Ascending aorta (tissue), 2 donors: ENCODE measurements at regions not wholly inside any gene's neighbourhood (a gene's known extent, or its start where the extent isn't known, plus 50 kb on each side); places are given as distances from the start of the nearest gene placed in this dataset.

Source experiments
- DNase-seq, 2 donors: peaks; one replicate each; pipeline ENCODE4 v3.0.0-alpha.2; 2019; ENCODE audit warnings: low spot score in 2 of 2
- H3K27ac ChIP-seq, 2 donors: fragments of 200-600 bp; sonication (generic); one replicate each; pipeline ENCODE4 v1.5.1; 2016 to 2017; ENCODE audit warnings: mild to moderate bottlenecking in 1 of 2
- H3K27me3 ChIP-seq: fragments of 200-600 bp; sonication (generic); one replicate; pipeline ENCODE4 v1.5.1; 2017
- H3K36me3 ChIP-seq, 2 donors: fragments of 200-600 bp; sonication (generic); one replicate each; pipeline ENCODE4 v1.5.1; 2016
- H3K4me1 ChIP-seq, 2 donors: fragments of 200-600 bp; sonication (generic); one replicate each; pipeline ENCODE4 v1.5.1; 2016 to 2017; ENCODE audit warnings: mild to moderate bottlenecking in 1 of 2
- H3K4me3 ChIP-seq, 2 donors: fragments of 200-600 bp; sonication (generic); one replicate each; pipeline ENCODE4 v1.5.1; 2016 to 2017; ENCODE audit warnings: mild to moderate bottlenecking in 1 of 2
- H3K9me3 ChIP-seq, 2 donors: fragments of 200-600 bp; sonication (generic); one replicate each; pipeline ENCODE4 v1.5.1; 2016
- CTCF ChIP-seq, 3 experiments: fragments of 200-600 bp in 2 of 3; fragments of 450-650 bp in 1 of 3; sonication (generic) in 2 of 3; IDR thresholded peaks; one replicate each; pipeline ENCODE4 v1.5.1; 2016 to 2019; ENCODE audit warnings: antibody characterized with exemption in 3 of 3, mild to moderate bottlenecking in 1 of 3, moderate library complexity in 1 of 3
- intact Hi-C: fragments of 100-400 bp; cut with DNase I; formaldehyde crosslinking; loops from one replicate; pipeline ENCODE4 v1.15.1; 2023

GRCh38 chr5:74056789-74057164, 430.8 kb downstream of the ARHGEF28 start:
- intact Hi-C loops = loop anchor here (5.0 kb wide), 1 partner anchor 591 kb away; no protein-coding TSS in a partner anchor
- TF ChIP-seq CTCF (IDR thresholded peaks at IDR 0.05) = no peak
- no peak overlapping the region for H3K4me3 ChIP-seq
- H3K36me3 ChIP-seq = no peaks in the 10 kb centered on the region
- no peak for DNase-seq
- H3K27me3 ChIP-seq = no peaks in the 10 kb centered on the region
- no peak overlapping the region for H3K27ac ChIP-seq
- H3K4me1 ChIP-seq = peaks cover 0 to 11% of the 10 kb centered on the region in 2 donors
- no peaks in the 10 kb centered on the region for H3K9me3 ChIP-seq

GRCh38 chr5:74056107-74056788, 430.3 kb downstream of the ARHGEF28 start:
- TF ChIP-seq CTCF (IDR thresholded peaks at IDR 0.05) = no peak
- H3K27me3 ChIP-seq = no peaks in the 10 kb centered on the region
- intact Hi-C loops = loop anchor here (5.0 kb wide), 1 partner anchor 591 kb away; no protein-coding TSS in a partner anchor
- no peaks in the 10 kb centered on the region for H3K36me3 ChIP-seq
- no peak overlapping the region for H3K4me3 ChIP-seq
- DNase-seq = no peak
- peaks cover 0 to 7% of the 10 kb centered on the region in 2 donors for H3K4me1 ChIP-seq
- H3K9me3 ChIP-seq = no peaks in the 10 kb centered on the region
- H3K27ac ChIP-seq = no peak overlapping the region

DNA sequence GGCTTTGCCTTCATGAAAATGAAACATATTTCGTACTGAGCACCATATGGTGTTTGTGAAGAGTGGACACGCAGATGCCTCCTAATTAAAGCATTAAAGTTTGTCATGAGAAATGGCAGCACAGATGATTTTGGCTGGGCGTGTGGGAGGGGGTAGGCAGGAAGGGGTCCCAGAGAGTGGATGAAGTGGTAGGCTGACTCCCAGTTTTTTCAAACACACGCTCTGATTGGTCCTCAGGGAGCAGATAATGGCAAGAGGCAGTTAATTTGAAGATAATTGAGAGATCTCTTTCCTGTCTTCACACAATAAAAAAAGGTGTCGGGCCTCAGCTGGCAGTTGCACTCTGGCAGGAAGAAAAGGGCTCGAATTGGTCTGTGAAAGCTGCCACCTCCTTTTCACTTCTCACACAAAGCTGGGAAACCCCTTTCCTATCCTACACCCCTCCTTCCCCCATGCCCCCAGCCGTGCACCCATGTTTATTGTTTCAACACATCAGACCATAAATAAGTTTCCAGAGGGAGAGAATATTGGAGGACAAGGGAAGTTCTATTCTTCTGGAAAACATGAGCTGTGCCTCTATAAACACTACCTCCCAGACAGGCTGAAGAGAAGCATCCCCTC, 429.6 kb downstream of the ARHGEF28 start:
- H3K4me3 ChIP-seq = no peak overlapping the region
- H3K36me3 ChIP-seq = no peaks in the 10 kb centered on the region
- intact Hi-C loops = loop anchor here (5.0 kb wide), 1 partner anchor 592 kb away; no protein-coding TSS in a partner anchor
- no peaks in the 10 kb centered on the region for H3K27me3 ChIP-seq
- H3K27ac ChIP-seq = no peak overlapping the region
- DNase-seq = no peak
- no peaks in the 10 kb centered on the region for H3K9me3 ChIP-seq
- H3K4me1 ChIP-seq = peaks cover 0 to 7% of the 10 kb centered on the region in 2 donors
- TF ChIP-seq CTCF (IDR thresholded peaks at IDR 0.05) = no peak

DNA sequence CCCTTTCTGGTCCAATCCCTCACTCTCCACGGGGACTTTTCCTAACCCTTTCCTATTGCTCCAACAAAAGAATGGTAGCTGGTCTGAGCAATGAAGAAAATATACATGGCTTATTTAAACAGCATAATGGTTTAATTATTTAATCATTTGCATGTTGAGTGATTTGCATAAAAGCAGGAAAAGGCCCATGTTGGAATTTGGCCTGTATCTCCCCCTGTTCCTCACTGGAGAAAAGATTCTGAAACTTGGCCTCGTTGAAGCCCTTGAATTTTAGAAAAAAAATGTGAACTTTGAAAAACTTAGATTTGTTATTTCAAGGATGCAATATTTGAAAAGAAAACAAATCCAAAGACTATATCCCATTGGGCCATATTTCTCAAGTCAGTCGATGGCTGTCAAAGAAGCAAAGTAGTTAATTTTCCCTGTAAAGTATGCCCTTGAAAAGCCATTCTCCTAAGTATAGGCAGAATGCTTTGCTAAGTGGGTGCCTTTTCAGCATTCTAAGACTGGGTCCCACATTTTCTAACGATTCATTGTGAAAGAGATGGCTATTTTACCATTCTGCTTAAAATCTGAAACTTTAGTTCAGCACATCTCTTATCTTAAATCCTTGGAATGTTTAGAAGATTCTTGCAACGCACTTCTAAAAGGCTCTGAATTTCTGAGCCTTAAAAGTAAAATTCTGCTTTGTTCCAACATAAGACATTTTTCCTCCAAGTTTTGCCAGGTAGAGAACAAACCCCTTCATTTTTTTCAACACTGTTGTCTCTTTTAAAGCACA, 428.8 kb downstream of the ARHGEF28 start:
- no peak for DNase-seq
- H3K27ac ChIP-seq = no peak overlapping the region

DNA sequence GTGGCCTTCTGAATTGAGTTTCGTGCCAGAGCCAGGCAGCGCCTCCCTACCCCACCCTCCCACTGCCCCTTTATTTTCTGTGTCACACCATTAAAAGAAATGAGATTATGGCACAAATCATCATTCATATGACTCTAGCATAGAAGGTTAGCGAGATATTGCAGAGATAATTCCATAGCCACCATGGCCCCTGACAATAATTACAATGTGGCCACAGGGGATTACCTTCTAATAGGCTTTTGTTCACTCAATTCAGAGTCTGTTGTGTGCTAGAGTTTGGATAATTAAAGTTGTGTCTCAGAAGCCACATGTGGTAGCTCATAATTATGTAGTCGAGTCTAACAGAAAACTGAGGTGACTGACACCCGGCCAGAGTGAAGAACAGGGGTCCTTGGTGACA, 428.1 kb downstream of the ARHGEF28 start:
- H3K27me3 ChIP-seq = no peaks in the 10 kb centered on the region
- H3K4me1 ChIP-seq = peaks cover 0 to 7% of the 10 kb centered on the region in 2 donors
- no peak overlapping the region for H3K27ac ChIP-seq
- DNase-seq = no peak
- no peak for TF ChIP-seq CTCF (IDR thresholded peaks at IDR 0.05)
- intact Hi-C loops = no loop called here
- no peaks in the 10 kb centered on the region for H3K9me3 ChIP-seq
- no peak overlapping the region for H3K4me3 ChIP-seq
- no peaks in the 10 kb centered on the region for H3K36me3 ChIP-seq

More for the DNA sequence above, 428.8 kb downstream of the ARHGEF28 start:
- intact Hi-C loops = loop anchor here (5.0 kb wide), 1 partner anchor 592 kb away; no protein-coding TSS in a partner anchor
- TF ChIP-seq CTCF (IDR thresholded peaks at IDR 0.05) = no peak
- no peak overlapping the region for H3K4me3 ChIP-seq
- H3K27me3 ChIP-seq = no peaks in the 10 kb centered on the region
- H3K9me3 ChIP-seq = no peaks in the 10 kb centered on the region
- H3K36me3 ChIP-seq = no peaks in the 10 kb centered on the region
- peaks cover 0 to 7% of the 10 kb centered on the region in 2 donors for H3K4me1 ChIP-seq
